Dermis microvascular lymphatic vessel endothelial cell (primary cell): ENCODE measurements at regions not wholly inside any gene's neighbourhood (a gene's known extent, or its start where the extent isn't known, plus 50 kb on each side); places are given as distances from the start of the nearest gene placed in this dataset.
"Not testable (repeated sequence)": the region's sequence is repeated elsewhere in the genome, so short reads cannot be mapped to it uniquely, and the experiment has no call there.

ENCODE experiments used
- DNase-seq, 2 donors: peaks; one replicate each; pipeline versions ENCODE4 v3.0.0 to v3.0.0-alpha.2; 2010; ENCODE audit warnings: low read depth in 2 of 2

DNA sequence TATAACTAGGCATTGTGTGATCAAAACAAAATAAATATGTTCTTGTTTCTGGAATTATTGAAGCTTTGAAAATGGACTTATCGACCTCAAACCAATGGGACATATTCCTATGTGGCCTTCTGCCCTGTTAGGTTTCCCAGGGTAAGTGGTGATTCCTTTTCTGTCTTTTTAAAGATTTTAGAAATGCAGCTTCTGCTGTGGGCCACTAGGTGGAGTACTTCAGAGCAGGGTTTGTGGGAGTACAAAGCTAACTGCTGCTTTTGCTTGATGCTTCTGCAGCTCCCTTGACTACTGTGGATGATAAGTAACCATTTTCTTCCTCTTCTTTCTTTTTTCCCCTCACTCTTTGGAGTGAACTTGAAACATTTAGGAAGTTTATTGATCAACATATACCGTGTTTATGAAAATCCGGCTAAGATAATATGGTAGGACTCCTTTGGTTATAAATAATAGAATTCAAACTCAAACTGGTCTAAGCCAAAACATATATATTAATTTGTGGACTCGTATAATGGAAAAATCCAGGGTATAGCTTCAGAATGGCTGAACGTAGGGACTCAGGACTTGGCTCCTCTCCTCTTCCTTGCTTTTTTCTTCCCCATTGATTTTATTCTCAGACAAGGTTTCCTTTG lies 1737.7 kb upstream of the DEFB115 start:
- DNase-seq, result not testable (repeated sequence)

DNA sequence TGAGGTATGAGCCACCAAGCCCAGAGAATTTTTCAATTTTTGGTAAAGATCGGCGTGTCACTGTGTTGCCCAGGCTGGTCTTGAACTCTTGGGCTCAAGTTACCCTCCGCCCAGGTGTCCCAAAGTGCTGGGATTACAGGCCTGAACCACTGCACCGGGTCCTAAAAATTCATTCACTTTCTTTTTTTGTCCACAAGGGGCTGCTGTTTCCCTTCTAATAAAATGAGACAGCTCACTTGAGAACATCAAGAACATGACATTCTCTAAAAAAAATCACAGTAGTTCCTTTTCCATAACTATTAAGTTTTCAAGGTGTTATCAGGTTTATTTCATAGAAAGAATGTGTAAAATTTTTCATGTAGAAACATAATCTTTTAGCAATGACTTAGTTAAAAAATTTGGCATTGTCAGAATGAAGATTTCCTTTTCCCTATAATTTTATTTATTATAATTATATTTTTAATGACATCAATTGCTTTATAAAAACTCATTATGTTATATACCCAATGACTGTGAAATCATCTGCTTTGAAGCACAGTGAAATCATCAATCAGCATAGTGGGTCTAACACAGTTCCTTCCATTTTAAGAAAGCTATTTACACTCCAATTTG lies 1723.8 kb upstream of the DEFB115 start:
- peak in 1 of 2 donors; percentile 4 for DNase-seq

DNA sequence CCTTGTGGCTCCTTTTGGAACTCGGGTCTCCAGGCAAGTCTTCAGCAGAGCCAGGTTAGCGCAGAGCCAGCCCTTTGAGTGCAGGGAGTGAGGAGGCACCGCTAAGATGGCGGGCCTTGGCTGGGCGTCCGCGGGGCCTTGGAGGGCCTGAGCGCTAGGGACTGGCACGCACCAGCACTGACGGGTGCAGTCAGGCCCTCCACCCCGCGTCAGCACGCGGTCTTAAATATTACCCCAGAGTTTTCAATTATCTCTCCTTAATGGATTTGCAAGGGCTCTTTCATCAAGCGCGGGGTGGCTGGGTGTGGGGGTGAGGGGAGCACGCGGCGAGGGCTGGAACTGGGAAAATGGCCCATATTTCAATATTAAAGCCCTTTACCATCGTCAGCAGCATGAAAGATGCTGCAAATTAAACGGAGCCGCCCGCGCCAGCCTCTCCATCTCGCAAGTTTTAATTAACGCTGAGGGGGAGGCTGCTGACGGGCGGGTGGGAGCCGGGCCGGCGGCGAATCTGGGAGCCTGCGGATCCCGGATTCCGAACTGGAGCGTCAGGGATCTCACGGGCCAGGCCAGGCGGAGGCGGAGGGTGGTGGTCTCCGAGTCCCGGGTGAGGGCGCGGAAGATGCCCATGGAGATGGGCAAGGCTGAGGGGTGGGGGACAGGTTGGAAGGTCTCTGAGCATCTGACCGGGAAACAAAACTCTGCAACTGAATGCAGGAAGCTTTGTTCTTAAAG lies 1690.4 kb upstream of the DEFB115 start:
- not testable (repeated sequence) for DNase-seq

DNA sequence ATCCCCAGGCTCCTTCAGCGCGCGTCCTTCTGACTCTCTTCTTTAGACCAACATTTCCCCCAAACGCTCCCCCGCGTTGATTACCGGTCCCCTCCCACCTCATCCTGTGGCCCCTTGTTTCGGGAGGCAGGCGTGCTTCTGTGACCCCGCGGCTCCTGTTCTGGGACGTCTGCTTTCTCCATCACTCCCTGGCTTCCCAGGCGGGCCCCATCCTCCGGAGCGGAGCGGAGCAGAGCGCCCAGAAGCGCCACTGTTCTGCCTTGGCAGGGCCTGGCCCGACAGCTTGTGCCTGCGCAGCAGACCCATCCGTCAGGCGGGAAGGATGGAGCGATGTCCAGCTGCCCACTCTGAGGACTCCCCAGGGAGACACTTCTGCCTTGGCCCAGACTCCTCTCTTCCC lies 1689.8 kb upstream of the DEFB115 start:
- not testable (repeated sequence) for DNase-seq

DNA sequence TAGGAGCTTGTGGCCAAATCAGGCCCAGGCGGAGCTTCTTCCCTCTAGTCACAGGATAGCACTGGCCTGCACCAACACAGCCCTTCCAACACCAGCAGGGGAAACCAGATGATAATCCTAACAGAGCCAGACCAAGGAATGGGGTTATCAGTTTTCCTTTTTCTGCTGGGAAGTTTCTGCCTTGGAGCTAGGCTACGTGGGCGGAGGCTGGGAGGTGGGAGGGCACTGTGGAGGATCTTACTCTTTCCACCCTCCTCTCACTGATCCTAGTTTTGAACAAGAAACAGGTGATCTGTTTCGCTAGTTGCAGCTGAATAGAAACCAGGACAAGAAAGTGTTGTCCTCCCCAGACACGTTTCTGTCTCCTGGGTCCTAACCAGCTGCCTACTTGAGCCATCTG lies 1687.3 kb upstream of the DEFB115 start:
- not testable (repeated sequence) for DNase-seq

DNA sequence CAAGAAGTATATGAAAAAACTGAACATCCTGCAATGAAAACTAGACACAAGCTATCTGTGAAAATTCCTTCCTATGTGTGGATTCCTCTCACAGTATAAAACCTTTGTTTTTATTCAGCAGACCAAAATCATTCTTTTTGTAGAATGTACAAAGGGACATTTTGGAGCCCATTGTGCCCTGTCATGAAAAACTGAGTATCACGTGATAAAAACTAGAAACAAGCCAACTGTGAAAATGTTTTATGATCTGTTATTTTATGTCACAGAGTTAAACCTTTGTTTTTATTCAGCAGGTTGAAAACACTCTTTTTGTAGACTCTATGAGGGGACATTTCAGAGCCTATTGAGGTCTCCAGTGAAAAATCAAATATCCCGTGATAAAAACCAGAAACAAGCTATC lies 1667.9 kb upstream of the DEFB115 start:
- DNase-seq, result not testable (repeated sequence)

DNA sequence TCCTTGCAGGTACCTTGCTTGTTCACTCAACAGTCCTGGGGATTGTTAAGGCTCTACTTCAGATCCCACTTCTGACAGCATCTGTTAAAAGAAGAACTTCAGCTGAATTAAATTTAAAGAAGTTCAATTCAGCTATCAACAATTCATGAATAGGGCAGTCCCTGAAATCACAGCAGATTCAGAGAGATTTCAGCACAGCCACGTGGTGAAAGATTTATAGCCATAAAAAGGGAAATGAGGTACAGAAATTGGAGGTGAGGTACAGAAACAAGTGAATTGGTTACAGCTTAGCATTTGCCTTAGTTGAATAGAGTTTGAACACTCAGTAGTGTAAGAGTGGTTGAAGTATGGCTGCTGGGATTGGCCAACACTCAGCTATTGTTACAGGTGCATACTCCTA lies 1653.3 kb upstream of the DEFB115 start:
- DNase-seq, result not testable (repeated sequence)

DNA sequence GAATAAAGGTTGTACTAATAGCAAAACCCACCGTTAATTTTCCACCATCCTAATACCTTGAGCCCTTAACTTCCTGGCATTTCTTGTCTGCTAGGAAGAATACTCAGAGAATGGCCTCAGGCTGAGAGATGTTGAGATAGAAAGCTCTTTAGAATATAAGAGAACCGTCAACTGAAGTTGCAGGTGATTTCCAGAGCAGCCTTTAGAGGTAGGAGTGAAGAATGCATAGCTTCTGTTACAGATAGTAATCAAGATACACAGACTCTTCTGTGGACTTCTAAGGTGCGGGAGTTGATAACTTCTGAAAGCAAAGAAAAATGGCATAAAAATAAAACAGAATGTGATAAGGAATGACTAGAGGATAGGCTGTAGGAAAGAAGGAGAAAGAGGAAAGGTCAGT lies 1651.3 kb upstream of the DEFB115 start:
- DNase-seq, result not testable (repeated sequence)

DNA sequence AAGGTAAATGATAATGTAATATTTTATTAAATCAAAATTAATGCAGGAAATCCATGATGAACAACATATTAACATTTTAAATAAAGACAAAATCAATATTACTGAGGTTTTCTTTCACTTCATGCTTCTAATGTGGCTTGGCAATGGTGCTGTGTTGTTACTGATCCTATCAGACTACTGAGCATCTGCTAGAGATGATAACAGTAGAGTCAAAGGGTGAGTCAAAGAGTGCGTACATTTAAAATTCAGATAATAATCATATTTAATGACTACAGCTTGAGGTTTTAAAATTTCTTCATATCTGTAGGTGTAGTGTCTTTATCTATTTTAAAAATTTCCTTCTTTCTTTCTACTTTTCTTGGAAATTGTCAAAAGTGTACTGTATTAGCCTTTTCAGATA lies 1628.1 kb upstream of the DEFB115 start:
- not testable (repeated sequence) for DNase-seq
